BJ (cell line): ENCODE measurements at regions not wholly inside any gene's neighbourhood (a gene's known extent, or its start where the extent isn't known, plus 50 kb on each side); places are given as distances from the start of the nearest gene placed in this dataset.

ENCODE experiments used
- CTCF ChIA-PET: fragments of 350-600 bp; formaldehyde crosslinking; extraction: SDS; loops from one replicate; lab custom pipeline; 2021; ENCODE audit warnings: antibody characterized with exemption, inconsistent platforms; lab: Yijun Ruan, JAX
- POLR2A ChIA-PET: fragments of 300-600 bp; sonication (Branson Sonifier 250); formaldehyde crosslinking; extraction: SDS; loops from one replicate; lab custom pipeline; 2021; ENCODE audit warnings: antibody characterized with exemption; lab: Charles Lee
- DNase-seq: peaks from one replicate; pipeline ENCODE4 v3.0.0-alpha.2; 2011; ENCODE audit warnings: low read depth
- H3K27me3 ChIP-seq: 2 replicates; pipeline ENCODE4 v1.6.0; 2011; ENCODE audit warnings: low read length; ENCODE audit not compliant: control insufficient read depth, insufficient read depth
- H3K36me3 ChIP-seq: 2 replicates; pipeline ENCODE4 v1.5.1; 2011; ENCODE audit warnings: low read length; ENCODE audit not compliant: control insufficient read depth, insufficient read depth
- H3K4me3 ChIP-seq: 2 replicates; pipeline ENCODE4 v1.5.1; 2011; ENCODE audit warnings: low read depth, mild to moderate bottlenecking, control low read depth, low read length
- TF ChIP-seq, protein P1 (sequence below): IDR thresholded peaks from 2 replicates; pipeline ENCODE4 v1.5.1; 2011; ENCODE audit warnings: low read depth, mild to moderate bottlenecking, control low read depth, inconsistent platforms, low read length, moderate library complexity; ENCODE audit not compliant: insufficient read depth

DNA sequence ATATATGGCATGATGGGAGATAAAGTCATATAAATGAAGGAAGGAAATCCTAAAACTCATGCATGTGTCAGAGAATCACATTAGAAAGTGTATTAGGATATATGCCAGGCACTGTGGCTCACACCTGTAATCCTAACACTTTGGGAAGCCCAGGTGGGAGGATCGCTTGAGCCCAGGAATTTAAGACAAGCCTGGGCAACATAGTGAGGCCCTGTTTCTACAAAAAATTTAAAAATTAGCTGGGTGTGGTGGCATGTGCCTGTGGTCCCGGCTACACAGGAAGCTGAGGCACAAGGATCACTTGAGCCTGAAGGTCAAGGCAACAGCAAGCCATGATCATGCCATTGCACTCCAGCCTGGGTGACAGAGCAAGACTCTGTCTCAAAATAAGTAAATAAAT lies 130.3 kb upstream of the ARID2 start:
- POLR2A ChIA-PET, result no interaction called here
- TF ChIP-seq, protein P1, sequence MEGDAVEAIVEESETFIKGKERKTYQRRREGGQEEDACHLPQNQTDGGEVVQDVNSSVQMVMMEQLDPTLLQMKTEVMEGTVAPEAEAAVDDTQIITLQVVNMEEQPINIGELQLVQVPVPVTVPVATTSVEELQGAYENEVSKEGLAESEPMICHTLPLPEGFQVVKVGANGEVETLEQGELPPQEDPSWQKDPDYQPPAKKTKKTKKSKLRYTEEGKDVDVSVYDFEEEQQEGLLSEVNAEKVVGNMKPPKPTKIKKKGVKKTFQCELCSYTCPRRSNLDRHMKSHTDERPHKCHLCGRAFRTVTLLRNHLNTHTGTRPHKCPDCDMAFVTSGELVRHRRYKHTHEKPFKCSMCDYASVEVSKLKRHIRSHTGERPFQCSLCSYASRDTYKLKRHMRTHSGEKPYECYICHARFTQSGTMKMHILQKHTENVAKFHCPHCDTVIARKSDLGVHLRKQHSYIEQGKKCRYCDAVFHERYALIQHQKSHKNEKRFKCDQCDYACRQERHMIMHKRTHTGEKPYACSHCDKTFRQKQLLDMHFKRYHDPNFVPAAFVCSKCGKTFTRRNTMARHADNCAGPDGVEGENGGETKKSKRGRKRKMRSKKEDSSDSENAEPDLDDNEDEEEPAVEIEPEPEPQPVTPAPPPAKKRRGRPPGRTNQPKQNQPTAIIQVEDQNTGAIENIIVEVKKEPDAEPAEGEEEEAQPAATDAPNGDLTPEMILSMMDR, result no peak
- CTCF ChIA-PET, result no interaction called here
- Histone ChIP-seq H3K4me3 (no peak overlapping the region), H3K27me3 (peaks cover 6% of the 10 kb centered on the region), H3K36me3 (no peaks in the 10 kb centered on the region)
- DNase-seq, result no peak

DNA sequence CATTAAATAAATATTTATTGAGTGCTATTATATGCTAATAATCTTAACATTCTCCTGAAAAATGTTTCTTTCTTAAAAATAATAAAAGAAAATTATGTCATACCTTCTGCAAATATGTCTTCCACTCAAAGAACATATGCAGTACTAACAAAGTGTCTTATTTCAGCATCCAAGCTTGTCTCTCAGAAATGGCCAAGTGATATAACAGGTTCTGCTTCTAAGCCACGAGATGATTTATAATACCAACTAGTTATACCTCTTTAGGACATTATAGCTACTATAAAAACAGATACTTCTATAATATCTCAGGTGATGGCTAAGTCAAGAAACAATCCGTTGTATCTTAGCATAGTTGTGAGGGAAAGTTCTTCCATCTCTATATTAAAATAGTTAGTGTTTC lies 128.1 kb upstream of the ARID2 start:
- DNase-seq, result no peak
- H3K36me3 ChIP-seq, result no peaks in the 10 kb centered on the region
- ChIA-PET POLR2A (no interaction called here), CTCF (no interaction called here)
- no peak overlapping the region for H3K4me3 ChIP-seq
- TF ChIP-seq, protein P1, result no peak
- peaks cover 4% of the 10 kb centered on the region for H3K27me3 ChIP-seq

DNA sequence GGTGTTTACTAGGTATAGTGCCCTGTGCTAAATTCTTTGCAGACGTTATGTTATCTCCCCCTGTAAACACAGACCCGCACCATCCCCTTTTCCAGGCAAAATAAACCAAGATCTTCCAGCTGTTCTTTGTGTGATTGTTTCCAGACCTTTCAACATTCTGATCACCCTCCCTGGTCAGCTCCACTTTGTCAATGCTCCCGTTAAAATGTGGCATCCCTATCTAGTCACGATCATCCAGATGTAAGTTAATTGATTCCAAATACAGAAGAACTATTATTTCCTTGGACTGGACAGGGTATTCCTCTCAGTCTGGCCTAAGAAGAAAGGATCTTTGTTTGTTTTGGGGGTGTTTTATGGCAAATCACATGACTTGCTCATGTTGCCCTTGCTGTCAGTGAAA lies 127.6 kb upstream of the ARID2 start:
- no peak for DNase-seq
- ChIA-PET POLR2A (no interaction called here), CTCF (no interaction called here)
- H3K36me3 ChIP-seq, result no peaks in the 10 kb centered on the region
- no peak overlapping the region for H3K4me3 ChIP-seq
- peaks cover under 1% of the 10 kb centered on the region; the same call in 1 of the 2 replicates for H3K27me3 ChIP-seq
- TF ChIP-seq, protein P1, result no peak

DNA sequence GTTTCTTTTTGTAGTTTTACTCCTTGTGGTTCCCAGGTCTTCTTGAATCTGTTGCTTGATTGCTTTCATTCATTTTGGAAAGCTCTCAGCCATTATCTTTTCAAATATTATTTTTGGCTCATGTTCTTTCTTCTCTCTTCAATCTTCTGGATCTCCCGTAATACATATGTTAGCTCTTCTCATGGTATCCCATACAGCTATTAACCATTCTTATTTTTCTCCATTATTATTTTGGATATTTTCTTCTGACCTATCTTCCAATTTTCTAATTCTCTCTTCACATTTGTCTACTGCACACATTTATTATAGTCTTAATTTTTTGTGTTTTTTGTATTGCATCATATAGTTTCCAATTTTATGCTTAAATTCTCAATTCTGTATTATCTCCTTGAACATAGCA lies 123.9 kb upstream of the ARID2 start:
- Histone ChIP-seq H3K36me3 (no peaks in the 10 kb centered on the region), H3K27me3 (no peaks in the 10 kb centered on the region), H3K4me3 (no peak overlapping the region)
- ChIA-PET CTCF (no interaction called here), POLR2A (no interaction called here)
- DNase-seq, result no peak
- TF ChIP-seq, protein P1, result no peak

DNA sequence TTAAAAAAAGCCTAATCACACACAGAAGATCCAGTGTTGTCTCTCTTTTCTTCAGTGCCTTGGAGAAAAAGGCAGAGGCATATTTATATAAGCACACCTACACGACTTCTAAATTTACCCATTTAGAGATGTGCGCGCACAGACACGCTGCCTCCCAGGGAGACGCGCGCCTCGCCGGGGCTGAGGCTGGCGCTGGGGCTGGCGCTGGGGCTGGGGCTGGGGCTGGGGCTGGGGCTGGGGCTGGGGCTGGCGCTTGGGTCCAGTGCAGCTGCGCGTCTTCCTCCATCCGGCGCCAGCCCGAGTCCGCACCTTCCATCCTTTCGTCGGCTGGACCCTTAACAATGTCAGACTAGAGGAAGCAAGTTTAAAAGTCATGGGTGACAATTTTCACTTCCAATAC lies 118.4 kb upstream of the ARID2 start:
- TF ChIP-seq, protein P1, result no peak
- no peaks in the 10 kb centered on the region for H3K36me3 ChIP-seq
- DNase-seq, result no peak
- no peak overlapping the region for H3K4me3 ChIP-seq
- ChIA-PET POLR2A (no interaction called here), CTCF (no interaction called here)
- H3K27me3 ChIP-seq, result no peaks in the 10 kb centered on the region
